KG1 (cell line): ENCODE measurements at regions not wholly inside any gene's neighbourhood (a gene's known extent, or its start where the extent isn't known, plus 50 kb on each side); places are given as distances from the start of the nearest gene placed in this dataset.

ENCODE experiments used
- DNase-seq: peaks from one replicate; lab custom pipeline; 2025; lab: John Stamatoyannopoulos, UW

DNA sequence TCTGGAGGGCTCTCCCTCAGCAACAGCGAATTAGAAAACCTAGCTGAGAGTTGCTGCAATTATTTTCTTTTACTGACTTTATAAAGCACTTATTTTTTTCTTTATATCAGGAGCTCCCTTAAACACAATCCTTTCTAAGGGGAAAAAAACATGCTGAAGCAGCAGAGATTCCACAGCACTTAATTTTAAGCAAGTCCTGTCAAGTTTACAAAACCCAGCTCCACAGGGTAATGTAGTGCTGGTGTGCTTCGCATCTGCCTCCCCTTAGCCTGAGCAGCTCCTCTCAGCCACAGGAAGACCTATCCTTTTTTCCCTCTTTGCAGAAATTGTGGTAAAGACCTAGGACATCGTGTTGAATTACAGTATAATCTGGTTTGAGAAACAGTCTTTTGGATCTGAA lies 208.1 kb upstream of the SYNDIG1 start:
- DNase-seq = no peak

DNA sequence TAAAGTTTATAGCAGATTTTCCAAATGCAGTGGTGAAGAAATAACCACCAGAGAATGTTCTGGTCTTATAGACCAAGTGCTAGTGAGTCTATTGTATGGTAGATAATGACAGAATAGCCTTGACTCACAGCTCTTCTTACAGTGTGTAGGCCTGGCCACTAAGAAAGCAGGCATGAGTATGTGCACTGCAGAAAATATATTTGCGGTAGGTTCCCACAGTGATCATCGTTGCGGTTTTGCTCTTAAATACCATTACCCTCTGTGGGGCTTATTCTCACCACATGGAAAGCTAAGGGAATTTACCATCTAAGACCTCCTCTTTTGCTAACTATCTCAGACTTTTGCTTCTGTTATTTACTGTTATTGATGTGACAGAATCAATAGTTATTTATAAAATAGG lies 212.3 kb upstream of the SYNDIG1 start:
- DNase-seq = no peak

- DNase-seq = no peak
These were observed 213.1 kb upstream of the SYNDIG1 start for GRCh38 chr20:24256307-24256706.

DNA sequence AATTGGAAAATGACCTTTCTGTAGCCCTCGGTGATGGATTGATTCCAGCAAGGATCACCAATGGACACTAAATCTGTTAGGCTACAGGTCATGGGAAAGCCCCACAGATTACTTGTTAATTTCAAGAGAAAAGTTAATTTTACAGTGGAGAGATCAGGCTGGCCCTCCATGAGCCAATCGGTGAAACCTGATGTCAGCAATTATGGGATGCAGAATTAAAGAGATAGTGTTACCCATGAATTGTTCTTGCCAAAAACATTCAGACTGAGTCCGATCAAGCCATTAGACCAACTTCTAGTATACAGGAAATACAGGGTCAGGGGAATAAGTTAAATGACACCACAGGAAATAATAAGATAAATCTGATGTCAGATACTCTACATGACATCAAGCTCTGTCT lies 214.9 kb upstream of the SYNDIG1 start:
- no peak for DNase-seq

DNA sequence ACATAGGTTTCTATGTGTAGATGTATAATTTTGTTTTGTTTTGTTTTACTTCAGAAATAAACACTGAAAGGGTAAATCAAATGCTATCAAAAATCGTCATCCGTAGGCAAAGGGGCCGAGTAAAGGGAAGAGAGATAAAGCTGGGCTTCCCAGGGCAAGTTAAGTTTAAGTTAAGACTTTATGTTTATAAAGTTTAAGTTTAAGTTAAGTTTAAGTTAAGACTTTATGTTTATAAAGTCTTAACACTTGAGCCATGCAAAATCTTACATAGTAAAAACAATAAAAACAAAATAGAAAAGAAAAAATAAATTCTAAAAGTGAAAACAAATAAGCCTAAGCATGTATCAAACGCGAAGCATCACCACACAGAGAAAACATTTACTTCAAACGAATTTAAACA lies 216.1 kb upstream of the SYNDIG1 start:
- no peak for DNase-seq

- no peak for DNase-seq
These were observed 224.3 kb upstream of the SYNDIG1 start for GRCh38 chr20:24245094-24245493.

DNA sequence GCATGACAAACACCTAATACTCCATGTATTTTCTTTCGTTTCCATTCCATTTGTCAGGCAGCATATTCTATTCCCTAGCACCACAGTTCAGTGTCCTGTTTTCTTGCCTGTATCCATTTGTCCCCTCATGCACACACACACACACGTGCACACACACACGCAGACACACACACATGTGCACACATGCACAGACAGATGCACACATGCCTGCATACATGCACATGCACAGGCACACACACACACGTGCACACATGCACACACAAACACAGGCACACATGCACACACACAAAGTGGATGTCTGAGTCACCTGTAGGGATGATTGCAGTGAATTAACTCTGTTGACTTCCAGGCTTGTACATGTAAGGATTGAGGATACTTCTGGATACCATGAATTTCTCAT lies 226.7 kb upstream of the SYNDIG1 start:
- no peak for DNase-seq

DNA sequence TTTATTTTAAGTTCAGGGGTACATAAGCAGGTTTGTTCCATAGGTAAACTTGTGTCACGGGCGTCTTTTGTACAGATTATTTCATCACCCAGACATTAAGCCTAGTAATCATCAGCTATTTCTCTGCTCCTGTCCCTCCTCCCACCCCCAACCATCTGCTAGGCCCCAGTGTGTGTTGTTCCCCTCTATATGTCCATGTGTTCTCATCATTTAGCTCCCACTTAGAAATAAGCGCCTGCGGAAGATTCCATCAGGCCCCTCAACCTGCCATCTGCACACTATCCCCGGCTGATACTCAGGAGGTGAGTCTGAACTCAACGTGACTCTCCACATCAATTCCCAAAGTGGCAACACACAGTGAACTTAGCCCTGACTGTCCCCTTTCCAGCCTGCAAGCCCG lies 228.0 kb upstream of the SYNDIG1 start:
- no peak for DNase-seq

DNA sequence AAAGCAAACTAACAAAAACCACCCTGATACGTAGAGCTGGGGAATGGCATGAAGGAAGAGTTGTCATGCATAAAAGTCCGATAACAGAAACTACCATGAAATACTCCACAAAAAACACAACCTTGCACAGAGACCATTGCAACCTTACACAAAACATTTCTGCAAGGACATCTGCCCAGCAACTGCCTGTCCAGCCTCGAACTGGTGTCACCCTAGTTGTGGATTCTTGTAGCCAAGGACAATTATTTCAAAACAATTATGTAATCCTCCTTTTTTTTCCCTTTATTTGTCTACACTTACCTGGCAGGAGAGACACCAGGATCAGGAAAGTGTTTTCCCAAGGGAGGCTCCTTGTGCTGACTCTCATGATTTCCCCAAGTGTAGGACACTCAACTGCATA lies 232.5 kb upstream of the SYNDIG1 start:
- DNase-seq = no peak

- no peak for DNase-seq
These were observed 233.2 kb upstream of the SYNDIG1 start for GRCh38 chr20:24236201-24236600.

DNA sequence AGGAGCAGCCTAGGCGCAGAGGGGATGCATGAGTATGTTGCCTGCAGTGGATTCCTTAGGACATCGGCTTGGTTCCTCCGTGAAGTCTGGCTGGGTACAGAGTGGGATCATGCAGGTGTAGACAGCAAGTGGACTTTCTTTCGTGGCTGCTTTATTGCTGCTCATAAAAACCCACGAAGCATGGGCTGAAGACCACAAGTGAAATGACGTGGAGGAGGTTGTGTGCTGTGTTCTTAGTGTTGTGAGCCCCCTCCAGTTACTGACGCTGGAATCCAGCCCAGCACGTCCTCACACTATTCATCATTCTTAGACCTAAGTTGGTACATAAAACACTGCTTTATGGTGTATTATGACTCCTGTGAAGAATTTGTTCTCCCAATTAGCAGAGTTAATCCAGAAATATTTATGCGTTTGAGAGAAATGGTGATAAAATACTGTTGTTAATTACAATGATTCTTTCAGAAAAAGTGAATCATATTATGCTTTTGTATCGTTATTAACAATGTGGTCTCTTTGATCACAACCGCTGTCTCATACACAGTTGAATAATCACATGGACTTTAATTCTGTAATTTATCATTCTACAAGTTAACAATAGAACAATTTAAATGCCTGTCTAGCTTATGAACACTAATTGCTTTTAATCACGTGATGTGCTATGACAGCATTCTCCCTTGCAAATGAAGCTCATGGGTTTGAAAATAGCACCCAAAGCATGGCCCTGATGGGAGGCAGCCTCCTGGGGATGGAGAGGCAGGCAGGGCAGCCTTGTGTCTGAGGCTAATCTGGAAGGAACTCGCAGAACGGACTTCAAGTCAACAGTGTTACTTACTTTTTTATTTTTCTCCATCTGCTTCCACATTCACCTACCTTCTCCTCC lies 233.9 kb upstream of the SYNDIG1 start:
- no peak for DNase-seq

DNA sequence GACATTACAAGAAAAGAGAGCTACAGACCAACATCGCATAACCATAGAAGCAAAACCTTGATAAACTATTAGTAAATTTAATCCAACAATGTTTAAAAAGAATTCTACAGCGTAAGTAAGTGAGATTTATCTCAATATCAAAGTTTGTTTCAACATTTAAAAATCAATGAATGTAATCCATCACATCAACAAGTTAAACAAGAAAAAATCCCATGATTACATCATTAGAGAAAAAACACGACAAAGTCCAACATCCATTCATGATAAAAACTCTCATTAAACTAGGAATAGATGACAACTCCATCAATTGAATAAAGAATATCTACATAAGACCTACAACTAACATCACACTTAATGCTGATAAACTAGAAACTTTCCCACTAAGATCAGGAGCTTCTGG lies 239.0 kb upstream of the GGTLC1 start:
- DNase-seq = no peak

DNA sequence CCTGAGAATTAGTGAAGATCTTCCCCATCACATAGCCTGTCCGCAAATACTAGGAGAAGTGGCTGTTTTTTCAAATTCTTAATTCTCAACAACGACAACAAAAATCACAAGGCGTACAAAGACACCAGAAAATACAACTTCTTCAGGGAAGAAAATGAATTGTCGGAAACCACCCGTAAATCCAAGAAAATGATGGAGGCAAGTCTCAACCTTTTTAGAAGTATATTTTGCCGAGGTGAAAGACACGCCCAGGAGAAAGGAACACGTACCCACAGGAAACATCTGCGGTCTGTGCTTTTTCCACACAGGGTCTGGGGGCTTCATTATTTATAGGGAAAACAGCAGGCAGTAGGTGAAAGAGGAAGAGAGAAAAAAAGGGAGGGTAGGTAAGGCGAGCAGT lies 223.9 kb upstream of the GGTLC1 start:
- DNase-seq = no peak

GRCh38 chr20:24211972-24212371 lies 223.4 kb upstream of the GGTLC1 start:
- DNase-seq = no peak

DNA sequence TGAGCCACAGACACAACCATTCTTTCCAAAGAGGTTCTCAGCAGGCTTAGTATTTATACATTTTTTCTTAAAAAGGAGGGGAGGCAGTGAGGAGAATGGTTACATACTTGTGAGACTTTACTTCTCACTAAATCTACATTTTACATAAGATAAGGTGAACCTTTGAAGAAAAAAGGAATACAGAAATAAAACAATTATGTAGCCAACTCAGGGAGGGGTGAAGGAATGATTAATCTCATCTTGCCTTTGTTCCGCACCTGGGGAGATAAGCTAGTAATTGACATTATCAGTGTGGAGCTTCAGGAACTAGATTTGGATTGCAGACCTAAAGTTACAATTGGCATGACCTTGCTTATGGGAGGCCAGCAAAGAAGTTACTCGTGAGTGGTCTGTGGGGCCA lies 221.8 kb upstream of the GGTLC1 start:
- DNase-seq = no peak

GRCh38 chr20:24208652-24209051 lies 220.1 kb upstream of the GGTLC1 start:
- DNase-seq = no peak

DNA sequence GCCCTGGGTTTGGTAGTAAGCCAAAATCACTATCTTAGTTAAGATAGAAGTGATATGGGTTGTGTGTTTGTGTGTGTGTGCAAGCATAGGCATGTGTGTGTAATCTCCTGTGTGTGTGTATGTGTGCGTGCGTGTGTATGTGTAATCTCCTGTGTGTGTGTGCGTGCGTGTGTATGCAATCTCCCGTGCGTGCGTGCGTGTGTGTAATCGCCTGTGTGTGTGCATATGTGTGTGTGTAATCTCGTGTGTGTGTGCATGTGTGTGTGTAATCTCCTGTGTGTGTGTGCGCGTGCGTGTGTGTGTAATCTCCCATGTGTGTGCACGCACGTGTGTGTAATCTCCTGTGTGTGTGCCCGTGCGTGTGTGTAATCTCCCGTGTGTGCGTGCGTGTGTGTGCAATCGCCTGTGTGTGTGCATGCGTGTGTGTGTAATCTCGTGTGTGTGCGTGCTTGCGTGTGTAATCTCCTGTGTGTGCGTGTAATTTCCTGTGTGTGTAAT lies 219.3 kb upstream of the GGTLC1 start:
- no peak for DNase-seq

- DNase-seq = no peak
These were observed 218.4 kb upstream of the GGTLC1 start for GRCh38 chr20:24206995-24207394.

GRCh38 chr20:24203526-24204183 lies 215.1 kb upstream of the GGTLC1 start:
- no peak for DNase-seq

GRCh38 chr20:24199501-24199900 lies 210.9 kb upstream of the GGTLC1 start:
- DNase-seq = no peak

DNA sequence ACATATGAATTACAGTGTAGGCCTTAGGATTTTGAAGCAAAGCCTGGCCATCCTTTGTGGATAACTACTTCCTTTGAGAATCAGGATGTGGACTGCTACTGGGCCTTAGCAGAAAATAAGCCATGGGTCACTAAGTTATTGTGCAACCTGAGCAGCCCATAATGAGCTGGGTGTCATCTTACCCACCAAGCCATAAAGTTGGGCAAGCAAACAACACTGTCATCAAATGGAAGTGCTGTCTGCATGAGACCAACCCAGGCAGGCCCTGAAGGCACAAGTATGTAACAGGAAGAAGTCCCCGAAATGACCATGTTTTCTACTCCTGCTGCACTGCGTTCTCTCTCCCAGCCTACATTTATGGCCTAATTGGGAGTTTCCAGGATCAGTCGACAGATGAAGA lies 205.6 kb upstream of the GGTLC1 start:
- DNase-seq = no peak

DNA sequence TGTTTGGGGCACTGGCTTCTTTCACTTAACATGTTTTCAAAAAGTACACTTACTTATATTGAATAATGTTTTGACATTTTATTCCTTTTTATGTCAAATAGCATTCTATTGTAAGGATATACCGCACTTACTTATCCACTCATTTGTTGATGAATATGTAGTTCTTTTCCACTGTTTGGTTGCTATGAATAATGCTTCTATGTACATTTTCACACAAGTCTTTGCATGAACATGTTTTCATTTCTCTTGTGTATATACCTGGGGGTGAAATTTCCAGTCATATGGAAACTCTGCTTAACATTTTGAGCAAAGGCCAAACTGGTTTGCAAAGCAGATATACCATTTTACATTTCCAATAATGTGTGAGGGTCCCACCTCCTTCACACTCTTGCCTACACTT lies 202.3 kb upstream of the GGTLC1 start:
- DNase-seq = no peak

- DNase-seq = no peak
These were observed 197.2 kb upstream of the GGTLC1 start for GRCh38 chr20:24185791-24186190.

GRCh38 chr20:24181151-24181550 lies 192.6 kb upstream of the GGTLC1 start:
- no peak for DNase-seq
